LHCN-M2 (cell line): ENCODE measurements at regions not wholly inside any gene's neighbourhood (a gene's known extent, or its start where the extent isn't known, plus 50 kb on each side); places are given as distances from the start of the nearest gene placed in this dataset.
A peak's percentile ranks its signal among the peaks of the same experiment; 100 is the strongest.

Experiments
- DNase-seq: peaks from one replicate; pipeline ENCODE4 v3.0.0-alpha.2; 2012; ENCODE audit warnings: low read depth

DNA sequence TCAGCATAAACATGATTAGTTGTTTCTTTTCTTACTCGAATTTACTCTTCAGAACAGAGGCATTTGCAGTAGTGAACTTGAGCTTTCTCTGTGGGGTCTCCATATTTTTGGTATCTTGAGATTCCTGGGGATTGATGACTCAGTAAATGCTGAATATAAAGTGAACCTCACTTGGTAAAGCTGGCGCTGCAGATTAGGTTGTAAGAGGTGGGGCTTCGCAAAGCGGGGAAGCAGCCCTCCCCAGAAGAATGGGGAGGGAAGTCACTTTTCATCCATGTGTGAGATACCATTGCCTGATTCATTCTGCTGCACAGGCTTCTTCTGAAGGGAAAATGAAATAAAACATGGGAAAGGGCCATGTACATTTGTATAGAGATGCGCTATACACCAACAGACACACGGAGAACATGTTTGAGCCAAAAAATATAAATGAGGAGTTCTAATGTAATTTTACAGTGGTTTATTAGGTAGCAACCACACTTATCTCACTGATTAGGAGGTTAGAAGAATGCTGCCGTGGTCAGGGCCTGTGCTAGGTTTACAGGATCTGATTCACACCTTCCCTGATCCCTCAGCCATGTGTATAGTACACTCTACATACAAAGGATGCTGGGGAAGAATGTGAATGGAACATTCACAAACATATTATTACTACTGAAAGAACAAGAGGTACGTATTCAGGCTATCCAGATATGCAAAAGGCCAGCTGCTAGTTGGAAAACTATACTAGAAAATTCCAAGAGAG is 63.5 kb downstream of the DNTTIP2 start:
- DNase-seq, result peak; percentile 33

DNA sequence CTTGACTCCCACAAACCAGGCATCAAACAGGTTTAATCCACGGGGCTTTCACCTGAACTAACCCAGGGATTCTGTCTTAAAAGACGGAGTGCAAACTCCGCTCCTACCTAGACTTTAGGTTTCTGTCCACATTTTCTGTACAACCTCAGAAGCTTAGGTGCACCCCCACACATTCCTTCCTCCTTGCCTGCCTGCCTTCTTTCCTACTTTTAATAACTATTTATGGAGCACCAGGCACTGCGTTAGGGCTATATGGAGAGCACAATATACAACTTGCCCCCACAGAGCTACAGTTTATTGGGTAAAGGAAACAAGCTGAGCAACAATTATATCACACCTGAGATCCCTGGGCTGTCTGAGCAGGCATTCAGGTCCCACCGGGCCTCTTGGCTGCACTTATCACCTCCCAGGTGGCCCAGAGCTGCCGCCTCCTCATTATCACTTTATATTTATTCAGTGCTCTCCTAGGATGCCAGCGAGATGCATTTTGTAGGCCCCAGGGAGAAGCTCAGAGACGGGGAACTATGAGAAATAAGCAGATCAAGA is 64.1 kb downstream of the DNTTIP2 start:
- DNase-seq, result no peak

DNA sequence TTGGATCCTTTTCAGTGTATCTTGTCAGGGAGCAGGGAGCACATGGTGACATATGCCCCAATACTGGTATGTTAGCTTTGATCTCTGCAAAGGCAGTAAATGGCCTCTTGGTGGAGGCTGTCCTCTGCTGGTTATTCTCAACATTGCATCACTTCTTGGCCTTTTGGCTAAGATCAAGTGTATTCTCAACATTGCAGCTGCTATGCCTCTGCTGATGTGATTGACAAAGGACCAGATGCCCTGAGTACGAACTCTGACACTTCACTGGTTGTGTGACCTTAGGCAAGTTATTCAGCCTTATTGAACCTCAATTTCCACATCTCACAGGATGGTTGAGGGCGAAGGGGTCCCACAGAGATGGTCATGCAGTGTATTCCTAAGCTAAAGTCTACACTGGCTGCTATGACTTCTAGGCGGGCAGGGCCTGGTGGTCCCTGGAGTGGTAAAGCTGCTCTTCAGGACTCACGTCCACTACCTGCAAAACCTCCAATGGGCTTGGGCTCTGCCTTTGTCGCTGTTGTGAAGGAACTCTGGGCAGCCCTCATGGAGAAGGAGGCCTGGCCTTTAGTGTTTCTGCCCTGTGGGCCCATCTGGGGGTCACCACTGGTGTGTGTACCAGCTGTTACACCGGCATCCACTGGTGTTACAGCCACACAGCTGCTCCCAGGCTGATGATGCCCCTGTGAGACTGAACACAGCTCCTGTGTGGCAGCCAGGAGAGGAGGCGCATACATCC is 64.8 kb downstream of the DNTTIP2 start:
- peak; percentile 91 for DNase-seq

DNA sequence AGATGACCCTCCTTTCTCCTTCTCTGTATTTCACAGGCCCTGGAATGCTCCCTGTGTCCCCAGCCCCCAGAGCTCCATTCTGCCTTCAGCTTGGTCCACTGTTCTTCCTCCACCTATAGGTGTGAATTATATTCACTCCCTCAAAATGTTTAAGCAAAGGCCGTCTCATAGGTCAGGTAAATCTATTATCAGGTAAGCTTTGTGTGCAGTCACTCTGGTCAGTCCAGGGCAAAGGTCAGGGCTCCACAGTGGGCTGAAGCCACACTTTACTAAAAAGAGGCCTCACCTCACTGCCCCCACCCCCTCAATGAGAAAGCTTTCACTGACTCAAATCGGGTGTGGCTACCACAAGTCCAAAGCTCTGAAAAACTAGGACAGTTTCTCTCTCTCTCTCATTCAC is 65.9 kb downstream of the DNTTIP2 start:
- DNase-seq, result peak; percentile 26

DNA sequence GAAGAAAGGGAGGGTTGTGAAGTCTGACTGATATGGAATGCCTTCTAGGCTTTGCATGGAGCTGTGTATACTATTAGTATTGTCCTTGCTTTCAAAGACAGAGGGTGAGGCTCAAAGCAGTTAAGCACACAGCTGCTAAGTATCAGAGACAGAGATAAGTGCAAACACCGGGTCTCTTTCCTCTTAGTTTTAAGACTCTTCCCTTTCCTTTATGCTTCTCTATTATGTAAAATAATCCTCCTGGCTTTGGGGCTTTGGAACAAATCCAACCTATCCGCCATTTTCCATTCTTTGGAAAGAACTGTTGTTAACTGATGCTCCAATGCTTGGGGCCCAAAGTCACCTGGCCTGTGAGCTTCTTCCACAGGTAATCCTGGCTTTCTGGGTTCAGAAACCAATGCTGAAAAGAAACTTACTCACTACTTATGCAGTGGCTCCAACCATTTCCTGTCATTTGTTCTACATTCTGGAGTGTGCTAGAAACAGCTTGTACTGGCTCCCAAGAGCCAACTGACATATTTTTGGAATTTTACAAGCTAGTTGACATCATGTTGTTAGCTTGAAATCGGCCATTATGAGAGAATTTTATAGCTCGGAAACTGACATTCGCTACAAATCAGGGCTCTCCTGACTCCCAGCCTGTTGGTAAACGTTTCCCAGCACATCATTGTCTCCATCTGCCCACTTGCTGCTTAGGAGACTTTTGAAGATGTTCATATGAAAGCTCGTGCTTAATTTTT is 67.5 kb downstream of the DNTTIP2 start:
- DNase-seq, result peak; percentile 36

DNA sequence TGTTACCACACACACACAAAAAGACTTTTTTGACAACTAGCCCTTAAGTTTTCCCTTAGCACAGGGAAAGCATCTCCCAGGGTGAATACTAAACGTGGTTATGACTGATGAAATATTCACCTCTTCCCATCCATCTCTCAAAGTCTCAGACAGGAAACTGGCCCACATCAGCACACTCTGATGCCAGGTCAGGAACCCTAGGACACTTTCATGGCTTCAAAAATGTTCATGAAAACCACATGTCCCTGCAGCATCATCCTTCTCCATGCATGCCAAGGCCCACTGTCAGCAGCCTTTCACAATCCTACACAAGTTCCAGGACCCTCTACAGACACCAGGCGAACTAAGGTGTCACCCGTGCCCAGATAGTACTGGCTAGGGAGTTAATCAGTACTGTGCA is 68.7 kb downstream of the DNTTIP2 start:
- DNase-seq, result peak; percentile 41

DNA sequence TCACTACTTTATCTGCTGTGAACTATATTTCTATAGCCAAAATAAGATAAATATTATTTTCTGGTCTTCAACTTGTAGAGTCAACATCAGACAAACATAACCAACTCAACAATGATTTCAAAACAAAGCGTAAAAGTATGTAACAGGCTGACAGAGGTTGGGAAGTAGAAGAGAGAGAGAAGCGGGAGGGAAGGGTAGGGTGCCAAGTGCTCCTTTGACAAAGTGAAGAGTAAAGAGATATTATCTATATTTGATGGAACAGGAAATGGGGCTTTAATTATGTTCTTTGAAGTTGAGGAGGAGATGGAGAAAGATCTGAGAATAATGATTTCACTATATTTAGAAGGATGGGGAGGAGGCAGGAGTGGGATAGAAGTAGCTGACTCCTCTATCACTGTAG is 70.1 kb downstream of the DNTTIP2 start:
- no peak for DNase-seq

DNA sequence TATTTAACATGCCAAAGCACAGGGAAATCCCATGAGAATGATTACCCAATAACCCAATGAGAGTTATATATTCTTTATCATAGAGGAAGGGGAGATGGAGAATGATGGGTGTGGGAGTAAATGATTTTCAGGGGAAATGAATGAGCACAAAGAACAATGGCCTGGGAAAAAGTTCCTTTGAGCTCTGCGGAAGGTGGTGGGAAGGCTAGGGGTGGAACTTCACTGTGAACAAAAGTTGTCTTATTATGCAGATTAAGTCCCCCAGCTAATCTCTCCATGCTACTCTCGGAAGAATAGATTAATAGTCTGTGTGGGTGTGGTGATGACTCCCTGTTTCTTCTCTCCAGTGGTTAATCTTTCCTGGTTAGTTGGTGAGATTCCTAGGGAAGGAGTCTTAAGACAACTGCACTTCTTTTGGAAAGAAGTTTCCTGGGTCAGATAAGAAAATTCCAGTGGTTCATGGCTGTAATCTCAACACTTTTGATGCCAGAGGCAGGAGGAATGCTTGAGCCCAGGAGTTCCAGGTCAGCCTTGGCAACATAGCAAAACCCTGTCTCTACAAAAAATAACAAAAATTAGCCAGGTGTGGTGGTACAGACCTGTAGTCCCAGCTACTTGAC is 71.6 kb downstream of the DNTTIP2 start:
- DNase-seq, result no peak

DNA sequence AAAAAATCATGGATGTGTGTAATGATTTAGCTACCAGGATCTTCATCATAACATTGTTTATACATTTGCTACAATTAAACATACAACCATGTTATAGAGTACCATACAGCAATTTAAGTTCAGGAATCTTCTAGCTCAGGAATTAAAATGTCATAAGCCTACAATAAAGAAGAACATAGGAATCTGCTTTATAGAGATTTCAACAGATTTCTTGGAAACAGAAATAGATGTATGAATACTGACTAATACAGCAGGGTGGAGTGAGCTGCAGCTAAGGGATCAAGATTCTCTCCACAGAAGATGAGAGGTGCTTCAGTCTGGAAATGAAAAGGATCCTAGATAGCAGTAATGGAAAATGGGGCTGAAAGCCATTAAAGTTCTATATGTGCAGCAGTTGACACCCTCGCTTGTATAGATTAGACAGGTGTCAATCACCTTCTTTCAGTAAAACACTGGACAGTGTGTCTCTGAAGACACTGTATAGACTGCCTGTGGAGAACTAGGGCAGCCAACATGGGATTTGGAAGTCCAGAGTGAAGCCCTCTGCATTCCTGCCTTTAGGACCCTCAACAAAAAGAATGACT is 73.9 kb downstream of the DNTTIP2 start:
- DNase-seq, result peak; percentile 45

DNA sequence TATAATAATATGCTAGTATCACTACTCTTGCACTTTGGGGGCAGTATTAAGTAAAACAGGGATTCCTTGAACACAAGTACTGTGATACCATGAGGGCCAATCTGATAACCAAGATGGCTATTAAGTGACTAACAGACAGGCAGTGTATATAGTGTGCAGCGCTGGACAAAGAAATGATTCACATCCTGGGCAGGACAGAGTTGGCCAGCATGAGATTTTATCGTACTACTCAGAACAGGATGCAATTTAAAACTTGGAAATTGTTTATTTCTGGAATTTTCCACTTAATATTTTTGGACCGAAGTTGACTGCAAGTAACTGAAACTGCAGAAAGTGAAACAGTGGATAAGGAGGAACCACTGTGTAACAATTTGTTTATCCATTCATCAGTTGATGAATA is 74.6 kb downstream of the DNTTIP2 start:
- DNase-seq, result peak; percentile 89

DNA sequence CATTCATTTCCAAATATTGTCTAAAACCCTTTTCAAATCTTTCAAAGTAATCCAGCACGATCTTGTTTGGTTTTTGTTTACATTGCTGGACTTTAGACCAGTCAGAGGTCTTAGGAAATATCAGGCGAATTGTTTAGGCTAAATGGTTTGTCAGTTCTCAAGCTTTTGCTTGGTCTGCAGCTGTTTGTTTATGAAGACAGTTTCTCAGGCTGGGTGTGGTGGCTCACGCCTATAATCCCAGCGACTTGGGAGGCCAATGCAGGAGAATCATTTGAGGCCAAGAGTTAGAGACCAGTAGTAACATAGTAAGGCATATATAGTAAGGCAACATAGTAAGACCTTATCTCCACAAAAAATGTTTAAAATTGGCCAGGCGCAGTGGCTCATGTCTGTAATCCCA is 77.5 kb downstream of the DNTTIP2 start:
- no peak for DNase-seq

DNA sequence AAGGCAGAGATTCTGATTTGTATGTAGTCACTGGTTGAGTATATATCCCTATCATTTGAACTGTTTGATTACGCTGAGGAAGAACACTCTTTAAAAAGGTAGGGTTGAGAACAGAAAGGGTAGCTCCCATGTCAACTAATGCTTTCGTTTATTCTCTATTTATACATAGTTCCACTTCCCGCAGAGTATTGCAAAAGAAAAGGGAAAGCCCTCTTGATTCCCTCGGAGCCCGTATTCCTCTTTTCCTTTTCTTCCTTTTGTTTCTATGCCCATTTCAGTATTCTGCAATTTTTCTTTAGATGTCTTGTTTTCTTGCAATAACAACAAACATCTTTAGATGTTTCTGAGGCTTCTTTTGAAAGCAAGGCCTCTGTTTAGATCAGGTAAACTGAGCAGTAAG is 78.2 kb downstream of the DNTTIP2 start:
- DNase-seq, result no peak

DNA sequence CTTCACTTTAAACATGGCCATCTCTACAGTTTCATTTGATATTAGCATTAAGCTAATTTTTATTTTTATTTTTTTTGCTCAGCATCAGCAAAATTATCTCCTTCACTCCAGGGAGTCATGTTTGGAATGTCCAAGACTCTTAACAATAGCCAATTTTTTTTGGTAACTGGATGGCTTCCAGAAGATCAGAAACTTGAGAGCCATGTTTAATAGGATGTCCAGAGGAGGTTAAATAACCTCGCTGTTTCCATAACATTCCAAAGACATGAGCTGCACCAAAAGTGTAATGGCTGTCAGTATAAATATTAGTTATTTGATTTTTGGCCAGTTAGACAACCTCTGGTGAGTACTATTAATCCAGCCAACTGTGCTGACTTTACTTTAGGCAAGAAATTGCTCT is 80.7 kb downstream of the DNTTIP2 start:
- DNase-seq, result peak; percentile 89

DNA sequence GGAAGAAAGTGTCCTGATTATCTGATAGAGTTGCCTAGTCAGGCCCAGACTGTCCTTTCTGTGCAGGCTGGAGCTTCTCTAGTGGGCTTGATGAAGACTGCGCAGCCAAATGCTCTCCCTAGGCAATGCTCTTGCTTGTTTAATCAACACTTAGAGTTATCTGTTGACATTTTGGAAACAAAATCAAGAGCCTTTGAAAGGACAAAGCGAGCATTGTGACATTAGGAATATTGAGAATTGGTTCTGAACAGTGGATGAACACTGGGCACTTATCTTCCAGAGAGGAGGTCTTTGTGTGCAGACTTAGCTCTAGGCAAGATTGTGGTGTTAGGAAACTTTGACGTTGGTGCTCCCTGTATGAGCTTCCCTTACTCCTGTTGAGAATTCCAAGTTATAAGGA is 94.5 kb downstream of the DNTTIP2 start:
- DNase-seq, result no peak

DNA sequence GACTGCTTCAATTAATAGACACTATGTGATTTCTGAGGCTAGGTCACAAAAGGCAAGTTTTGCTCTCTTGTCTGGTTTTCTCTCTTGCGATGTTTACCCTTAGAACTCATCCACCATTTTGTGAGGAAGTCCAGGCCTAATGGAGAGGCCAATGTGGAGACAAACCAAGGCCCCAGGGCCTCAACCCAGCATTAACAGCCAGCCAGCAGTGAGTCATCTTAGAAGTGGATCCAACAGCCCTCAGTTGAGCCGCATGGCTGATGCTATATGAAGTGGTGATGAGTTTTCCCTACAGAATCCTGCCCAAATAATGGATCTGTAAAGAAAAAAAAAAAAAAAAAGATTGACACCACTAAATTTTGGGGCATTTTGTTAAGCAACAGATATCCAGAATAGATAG is 95.1 kb downstream of the DNTTIP2 start:
- DNase-seq, result no peak

DNA sequence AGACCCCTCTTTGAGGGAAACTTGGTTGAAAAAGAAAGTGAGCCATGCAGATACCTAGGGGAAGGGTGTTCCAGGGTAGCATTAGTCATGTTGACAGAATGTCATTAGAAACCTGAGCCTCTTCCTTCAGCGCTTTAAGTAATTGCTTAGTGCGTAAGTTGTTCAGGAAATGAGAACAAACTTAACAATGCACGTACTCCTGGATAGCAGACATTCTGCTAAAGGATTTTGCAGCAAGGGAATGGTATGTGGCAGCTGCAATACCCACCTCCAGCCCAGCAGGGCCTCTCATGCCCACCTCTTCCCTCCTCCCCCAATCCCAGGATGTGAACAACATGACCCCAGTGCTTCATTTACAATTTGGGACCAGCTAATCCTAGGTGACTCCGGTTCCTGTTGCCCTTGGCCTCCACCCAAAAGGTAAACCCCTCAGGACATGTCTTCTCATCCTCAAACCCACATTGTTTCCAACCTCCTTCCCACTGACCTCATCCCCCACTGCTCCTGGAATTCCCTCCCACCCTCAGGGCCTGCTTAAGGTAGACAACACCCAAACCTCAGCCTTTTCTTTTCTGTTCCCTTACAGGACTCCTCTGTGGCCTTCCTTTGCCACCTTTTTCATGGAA is 98.0 kb upstream of the BCAR3 start:
- DNase-seq, result peak; percentile 92

DNA sequence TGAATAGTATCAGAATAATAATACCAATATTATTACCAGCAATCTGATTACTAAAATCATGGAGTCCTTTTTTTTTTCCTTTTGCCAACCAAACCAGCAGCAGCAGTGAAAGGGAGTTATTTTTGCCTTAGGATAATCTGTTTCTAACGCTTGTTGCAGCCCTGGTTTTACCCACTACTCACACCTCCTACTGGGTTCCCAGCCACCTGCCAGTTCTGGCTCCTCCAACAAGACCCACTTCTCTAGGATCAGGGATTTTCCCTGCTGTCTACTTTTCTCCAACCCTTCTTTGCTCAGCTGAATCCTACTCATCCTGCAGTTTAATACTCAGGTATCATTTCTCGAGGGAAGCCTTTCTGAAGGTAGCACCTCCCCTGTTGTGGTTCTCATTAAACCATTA is 96.8 kb upstream of the BCAR3 start:
- DNase-seq, result no peak

DNA sequence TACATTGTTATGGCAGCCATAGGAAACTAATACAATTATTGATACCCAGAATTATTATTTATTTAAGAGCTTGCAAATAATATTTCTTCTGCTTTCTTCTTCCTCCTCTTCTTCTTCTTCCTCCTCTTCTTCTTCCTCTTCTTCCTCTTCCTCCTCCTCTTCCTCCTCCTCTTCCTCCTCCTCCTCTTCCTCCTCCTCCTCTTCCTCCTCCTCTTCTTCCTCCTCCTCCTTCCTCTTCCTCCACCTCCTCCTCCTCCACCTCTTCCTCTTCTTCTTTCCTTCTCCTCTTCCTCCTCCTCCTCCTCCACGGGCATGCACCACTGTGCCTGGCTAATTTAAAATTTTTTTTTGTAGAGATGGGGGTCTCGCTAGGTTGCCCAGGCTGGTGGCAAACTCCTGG is 95.6 kb upstream of the BCAR3 start:
- no peak for DNase-seq

DNA sequence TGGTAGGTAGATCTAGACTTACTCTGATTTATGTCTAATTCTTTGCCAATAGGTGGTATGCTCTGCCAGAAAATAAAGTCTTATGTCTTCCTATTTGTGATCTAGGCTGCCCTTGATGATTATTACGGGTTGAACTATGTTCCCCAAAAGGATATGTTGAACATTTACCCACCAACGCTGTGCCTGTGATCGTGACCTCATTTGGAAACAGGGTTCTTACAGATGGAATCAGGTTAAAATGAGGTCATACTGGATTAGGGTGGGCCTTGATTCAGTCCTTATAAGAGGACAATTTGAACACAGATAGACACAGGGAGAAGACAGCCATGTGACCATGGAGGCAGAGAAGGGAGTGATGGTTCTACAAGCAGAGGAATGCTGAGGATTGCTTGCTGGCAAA is 95.1 kb upstream of the BCAR3 start:
- no peak for DNase-seq

DNA sequence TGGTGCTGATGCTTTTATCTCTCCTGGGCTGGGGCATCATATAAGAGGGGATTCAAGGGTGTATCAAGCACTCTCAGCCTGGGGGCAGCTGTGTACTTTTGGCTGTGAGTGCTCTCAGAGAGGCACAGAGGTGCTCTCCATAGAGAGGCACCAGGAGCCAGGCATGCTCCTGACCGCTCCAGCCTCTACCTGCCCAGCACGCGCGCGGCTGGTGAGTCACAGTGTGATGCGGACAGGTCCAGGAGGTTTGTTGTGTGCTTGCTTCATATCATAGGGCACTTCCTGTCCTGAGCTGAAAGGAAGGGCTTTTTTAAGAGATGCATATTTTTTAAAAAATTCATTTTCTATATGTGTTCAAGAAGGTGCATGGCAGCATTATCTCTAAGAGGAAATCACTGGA is 93.6 kb upstream of the BCAR3 start:
- DNase-seq, result no peak

DNA sequence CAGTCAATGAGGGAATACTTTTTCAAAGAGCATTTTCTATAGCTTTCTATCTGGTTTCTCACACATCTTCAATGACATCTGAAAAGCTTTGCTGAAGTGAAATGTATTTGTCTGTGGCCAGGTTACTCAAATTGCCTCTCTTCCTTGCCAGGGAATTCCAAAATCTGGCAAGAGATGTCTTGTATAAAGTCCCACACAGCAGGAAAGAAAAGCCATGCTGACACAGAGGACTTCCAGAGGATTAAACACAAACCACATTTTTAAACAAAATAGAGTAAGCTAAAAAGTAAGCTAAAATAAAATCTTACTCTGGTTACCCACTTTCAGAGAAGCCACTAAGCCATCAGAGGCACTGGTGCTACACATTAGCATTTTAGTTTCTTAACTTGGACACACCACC is 93.1 kb upstream of the BCAR3 start:
- DNase-seq, result peak; percentile 43
